HG02973 (cell line): ENCODE measurements at regions not wholly inside any gene's neighbourhood (a gene's known extent, or its start where the extent isn't known, plus 50 kb on each side); places are given as distances from the start of the nearest gene placed in this dataset.
"Not testable (repeated sequence)": the region's sequence is repeated elsewhere in the genome, so short reads cannot be mapped to it uniquely, and the experiment has no call there.

Experiments
- ATAC-seq: cut with Tn5 transposase; IDR thresholded peaks from one replicate; pipeline ENCODE4 v1.9.1; 2021; ENCODE audit warnings: moderate library complexity; ENCODE audit not compliant: unreplicated experiment

- no peak for ATAC-seq
Measured at GRCh38 chr3:194908496-194908895, 222.8 kb downstream of the FAM43A start.

GRCh38 chr3:194908972-194909371 is 223.3 kb downstream of the FAM43A start:
- no peak for ATAC-seq

- ATAC-seq, result no peak
Measured at GRCh38 chr3:194910414-194910984, 224.8 kb downstream of the FAM43A start.

- ATAC-seq, result no peak
Measured at GRCh38 chr3:194913316-194913715, 227.6 kb downstream of the FAM43A start.

GRCh38 chr3:194924889-194925288 is 239.2 kb downstream of the FAM43A start:
- ATAC-seq, result not testable (repeated sequence)

- no peak for ATAC-seq
Measured at GRCh38 chr3:194925614-194926013, 239.9 kb downstream of the FAM43A start.

GRCh38 chr3:194928227-194928626 is 242.5 kb downstream of the FAM43A start:
- no peak for ATAC-seq

- no peak for ATAC-seq
Measured at GRCh38 chr3:194928831-194929577, 243.3 kb downstream of the FAM43A start.

GRCh38 chr3:194929578-194929960 is 243.9 kb downstream of the FAM43A start:
- no peak for ATAC-seq

- ATAC-seq, result no peak
Measured at GRCh38 chr3:194930377-194931204, 244.9 kb downstream of the FAM43A start.

- no peak for ATAC-seq
Measured at GRCh38 chr3:194931347-194931746, 245.7 kb downstream of the FAM43A start.

- ATAC-seq, result no peak
Measured at GRCh38 chr3:194931865-194932264, 246.2 kb downstream of the FAM43A start.

- ATAC-seq, result no peak
Measured at GRCh38 chr3:194933465-194933864, 247.8 kb downstream of the FAM43A start.

GRCh38 chr3:194935061-194935460 is 249.4 kb downstream of the FAM43A start:
- no peak for ATAC-seq

GRCh38 chr3:194935632-194936470 is 250.2 kb downstream of the FAM43A start:
- no peak for ATAC-seq

- no peak for ATAC-seq
Measured at GRCh38 chr3:194936659-194937058, 251.0 kb downstream of the FAM43A start.

GRCh38 chr3:194937144-194937543 is 251.5 kb downstream of the FAM43A start:
- ATAC-seq, result no peak

GRCh38 chr3:194937882-194938321 is 252.2 kb downstream of the FAM43A start:
- ATAC-seq, result no peak

- no peak for ATAC-seq
Measured at GRCh38 chr3:194938845-194939531, 253.3 kb downstream of the FAM43A start.

GRCh38 chr3:194939532-194939909 is 253.8 kb downstream of the FAM43A start:
- no peak for ATAC-seq
